ENCODE measurements at regions not wholly inside any gene's neighbourhood (a gene's known extent, or its start where the extent isn't known, plus 50 kb on each side); places are given as distances from the start of the nearest gene placed in this dataset.

- no peak for TF ChIP-seq CTCF (IDR thresholded peaks at IDR 0.05; ENCODE audit: low read depth, low read length)
- H3K4me3 ChIP-seq (ENCODE audit: low read depth, low read length), result no peak overlapping the region
Measured at GRCh38 chr2:8627692-8628085, 54.2 kb upstream of the ID2 start.

GRCh38 chr2:8628179-8628865 is 53.5 kb upstream of the ID2 start:
- no peak overlapping the region for H3K4me3 ChIP-seq (ENCODE audit: low read depth, low read length)

GRCh38 chr2:8628866-8629209 is 53.0 kb upstream of the ID2 start:
- TF ChIP-seq CTCF (IDR thresholded peaks at IDR 0.05; ENCODE audit: low read depth, low read length), result no peak
- H3K4me3 ChIP-seq (ENCODE audit: low read depth, low read length), result no peak overlapping the region

More at GRCh38 chr2:8628179-8628865, 53.5 kb upstream of the ID2 start:
- no peak for TF ChIP-seq CTCF (IDR thresholded peaks at IDR 0.05; ENCODE audit: low read depth, low read length)

GRCh38 chr2:8629402-8629801 is 52.5 kb upstream of the ID2 start:
- H3K4me3 ChIP-seq (ENCODE audit: low read depth, low read length), result no peak overlapping the region
- no peak for TF ChIP-seq CTCF (IDR thresholded peaks at IDR 0.05; ENCODE audit: low read depth, low read length)

- no peak overlapping the region for H3K4me3 ChIP-seq (ENCODE audit: low read depth, low read length)
- no peak for TF ChIP-seq CTCF (IDR thresholded peaks at IDR 0.05; ENCODE audit: low read depth, low read length)
Measured at GRCh38 chr2:8630676-8631464, 51.0 kb upstream of the ID2 start.

- no peak for TF ChIP-seq CTCF (IDR thresholded peaks at IDR 0.05; ENCODE audit: low read depth, low read length)
- no peak overlapping the region for H3K4me3 ChIP-seq (ENCODE audit: low read depth, low read length)
Measured at GRCh38 chr2:8631465-8632005, 50.3 kb upstream of the ID2 start.
